ENCODE measurements at regions not wholly inside any gene's neighbourhood (a gene's known extent, or its start where the extent isn't known, plus 50 kb on each side); places are given as distances from the start of the nearest gene placed in this dataset.

DNA sequence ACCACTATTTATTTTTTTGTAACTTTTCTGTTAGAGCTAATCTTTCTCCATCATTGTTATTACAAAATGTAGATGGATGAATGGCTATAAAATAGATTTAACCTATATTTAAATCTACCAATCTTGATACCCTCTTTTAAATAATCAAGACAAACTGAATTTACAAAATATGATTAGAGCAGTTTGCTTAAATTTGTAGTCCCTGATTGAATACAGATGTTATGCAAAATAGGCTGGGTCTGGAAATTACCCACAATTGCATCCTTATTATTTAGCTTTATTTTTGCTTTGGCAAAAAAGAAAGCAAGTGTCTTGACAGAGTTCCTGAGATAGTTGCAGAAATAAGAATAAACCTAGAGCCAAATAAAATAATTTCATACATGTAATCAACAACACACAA is 352.8 kb downstream of the KLF12 start:
- TF ChIP-seq, protein P1, sequence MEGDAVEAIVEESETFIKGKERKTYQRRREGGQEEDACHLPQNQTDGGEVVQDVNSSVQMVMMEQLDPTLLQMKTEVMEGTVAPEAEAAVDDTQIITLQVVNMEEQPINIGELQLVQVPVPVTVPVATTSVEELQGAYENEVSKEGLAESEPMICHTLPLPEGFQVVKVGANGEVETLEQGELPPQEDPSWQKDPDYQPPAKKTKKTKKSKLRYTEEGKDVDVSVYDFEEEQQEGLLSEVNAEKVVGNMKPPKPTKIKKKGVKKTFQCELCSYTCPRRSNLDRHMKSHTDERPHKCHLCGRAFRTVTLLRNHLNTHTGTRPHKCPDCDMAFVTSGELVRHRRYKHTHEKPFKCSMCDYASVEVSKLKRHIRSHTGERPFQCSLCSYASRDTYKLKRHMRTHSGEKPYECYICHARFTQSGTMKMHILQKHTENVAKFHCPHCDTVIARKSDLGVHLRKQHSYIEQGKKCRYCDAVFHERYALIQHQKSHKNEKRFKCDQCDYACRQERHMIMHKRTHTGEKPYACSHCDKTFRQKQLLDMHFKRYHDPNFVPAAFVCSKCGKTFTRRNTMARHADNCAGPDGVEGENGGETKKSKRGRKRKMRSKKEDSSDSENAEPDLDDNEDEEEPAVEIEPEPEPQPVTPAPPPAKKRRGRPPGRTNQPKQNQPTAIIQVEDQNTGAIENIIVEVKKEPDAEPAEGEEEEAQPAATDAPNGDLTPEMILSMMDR (IDR thresholded peaks at IDR 0.05; ENCODE audit: low read length, missing control alignments) = no peak

GRCh38 chr13:73779881-73780280 is 354.3 kb downstream of the KLF12 start:
- TF ChIP-seq, protein P1 (IDR thresholded peaks at IDR 0.05; ENCODE audit: low read length, missing control alignments) = no peak
- no peak for DNase-seq (ENCODE audit: low read depth)
- H3K4me3 ChIP-seq (replicated peaks; ENCODE audit: low read depth, low read length) = no peak overlapping the region

More for the DNA sequence above, 352.8 kb downstream of the KLF12 start:
- DNase-seq (ENCODE audit: low read depth) = no peak
- H3K4me3 ChIP-seq (replicated peaks; ENCODE audit: low read depth, low read length) = no peak overlapping the region

GRCh38 chr13:73778242-73778864 is 355.9 kb downstream of the KLF12 start:
- no peak for DNase-seq (ENCODE audit: low read depth)
- TF ChIP-seq, protein P1 (IDR thresholded peaks at IDR 0.05; ENCODE audit: low read length, missing control alignments) = no peak

DNA sequence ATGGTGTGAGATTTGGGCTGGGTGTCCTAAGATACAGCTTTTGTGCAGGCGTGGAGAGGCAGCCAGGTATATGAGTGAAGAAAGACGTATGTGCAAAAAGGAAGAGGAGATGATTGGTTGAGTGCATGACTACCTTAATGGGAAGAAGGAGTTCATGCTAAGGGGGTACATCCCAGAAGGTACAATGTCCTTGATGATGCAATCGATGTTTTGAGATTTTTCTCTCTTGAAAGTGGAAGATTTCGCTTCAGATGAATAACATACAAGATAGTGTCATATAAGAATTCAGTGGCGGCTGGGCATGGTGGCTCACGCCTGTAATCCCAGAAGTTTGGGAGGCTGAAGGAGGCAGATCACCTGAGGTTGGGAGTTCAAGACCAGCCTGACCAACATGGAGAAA is 357.1 kb downstream of the KLF12 start:
- TF ChIP-seq, protein P1 (IDR thresholded peaks at IDR 0.05; ENCODE audit: low read length, missing control alignments) = no peak
- H3K4me3 ChIP-seq (replicated peaks; ENCODE audit: low read depth, low read length) = no peak overlapping the region
- no peak for DNase-seq (ENCODE audit: low read depth)

More at GRCh38 chr13:73778242-73778864, 355.9 kb downstream of the KLF12 start:
- H3K4me3 ChIP-seq (replicated peaks; ENCODE audit: low read depth, low read length) = no peak overlapping the region

GRCh38 chr13:73776151-73776785 is 357.9 kb downstream of the KLF12 start:
- no peak for DNase-seq (ENCODE audit: low read depth)
- H3K4me3 ChIP-seq (replicated peaks; ENCODE audit: low read depth, low read length) = no peak overlapping the region
- TF ChIP-seq, protein P1 (IDR thresholded peaks at IDR 0.05; ENCODE audit: low read length, missing control alignments) = no peak

DNA sequence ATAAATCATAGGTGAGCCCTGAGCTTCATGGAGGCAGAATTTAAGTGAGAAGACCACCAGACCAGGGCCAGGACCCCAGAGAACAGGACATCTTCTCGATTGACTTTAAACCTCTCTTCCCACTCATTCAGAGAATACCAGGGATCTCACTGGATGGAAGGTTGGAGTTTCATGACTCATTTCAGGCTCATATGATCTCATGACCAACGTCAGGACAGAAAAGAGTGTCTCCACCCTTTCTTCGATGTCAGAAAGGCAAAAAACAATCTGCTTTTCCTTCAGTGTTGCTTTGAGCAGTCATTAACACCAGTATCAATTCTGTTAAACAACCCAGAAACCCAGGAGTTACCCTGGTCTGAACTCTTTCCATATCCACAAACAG is 361.0 kb downstream of the KLF12 start:
- no peak overlapping the region for H3K4me3 ChIP-seq (replicated peaks; ENCODE audit: low read depth, low read length)
- no peak for DNase-seq (ENCODE audit: low read depth)
- TF ChIP-seq, protein P1 (IDR thresholded peaks at IDR 0.05; ENCODE audit: low read length, missing control alignments) = no peak

Data from fibroblast of pulmonary artery (primary cell).